Dendritic cell treated with granulocyte-macrophage colony-stimulating factor and Interleukin-4, amounts not matched to agents 40 ng/mL and 50 ng/mL, for 4 days (primary cell): ENCODE measurements at regions not wholly inside any gene's neighbourhood (a gene's known extent, or its start where the extent isn't known, plus 50 kb on each side); places are given as distances from the start of the nearest gene placed in this dataset.
"Not testable (repeated sequence)": the region's sequence is repeated elsewhere in the genome, so short reads cannot be mapped to it uniquely, and the experiment has no call there.

ENCODE experiments used
- H3K27ac Mint-ChIP-seq: one replicate; pipeline ENCODE4 v1.8.0; 2022; ENCODE audit warnings: mild to moderate bottlenecking, mixed read lengths
- H3K27me3 Mint-ChIP-seq: one replicate; pipeline ENCODE4 v1.8.0; 2022; ENCODE audit warnings: mild to moderate bottlenecking, mixed read lengths
- H3K36me3 Mint-ChIP-seq: one replicate; pipeline ENCODE4 v1.8.0; 2022; ENCODE audit warnings: low read depth, mixed read lengths
- H3K4me1 Mint-ChIP-seq: one replicate; pipeline ENCODE4 v1.8.0; 2022; ENCODE audit warnings: low read depth, mixed read lengths
- H3K4me3 Mint-ChIP-seq: one replicate; pipeline ENCODE4 v1.8.0; 2022; ENCODE audit warnings: mild to moderate bottlenecking, moderate library complexity, mixed read lengths
- H3K9me3 Mint-ChIP-seq: one replicate; pipeline ENCODE4 v1.8.0; 2022; ENCODE audit warnings: mixed read lengths
- intact Hi-C: fragments of 100-400 bp; cut with micrococcal nuclease; formaldehyde crosslinking; loops from one replicate; pipeline ENCODE4 v1.15.0; 2022

DNA sequence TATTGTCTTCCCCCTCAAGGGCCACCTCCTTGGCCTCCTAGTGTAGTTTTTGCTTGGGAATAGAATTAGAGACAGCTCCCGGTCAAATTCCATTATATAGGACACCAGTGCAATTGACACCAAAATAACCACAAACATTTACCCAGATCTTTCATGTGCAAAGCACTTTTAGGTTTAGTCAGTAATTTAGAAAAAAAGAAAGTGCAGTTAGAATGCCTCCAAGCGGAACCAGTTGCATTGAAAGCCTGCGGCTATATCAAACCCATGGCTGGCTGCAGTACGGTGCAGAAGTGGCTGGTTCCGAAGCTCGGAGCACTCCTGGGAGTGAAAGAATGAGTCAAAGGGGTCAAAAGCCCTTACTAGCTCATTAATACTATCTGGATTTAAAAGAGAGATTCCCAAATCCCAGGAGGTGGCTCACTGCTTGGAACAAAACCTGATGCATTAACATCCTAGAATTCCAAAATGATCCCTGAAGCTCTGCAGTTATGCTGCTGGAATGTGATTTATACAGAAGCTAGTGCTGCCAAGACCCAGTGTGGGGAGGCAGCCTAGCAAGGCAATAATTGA, 432.2 kb upstream of the KLHL29 start:
- Mint-ChIP-seq H3K36me3 (no peaks in the 10 kb centered on the region), H3K9me3 (peaks cover 20% of the 10 kb centered on the region), H3K4me1 (no peaks in the 10 kb centered on the region), H3K27me3 (no peaks in the 10 kb centered on the region), H3K27ac (no peak overlapping the region), H3K4me3 (no peak overlapping the region)
- intact Hi-C loops = no loop called here

- H3K4me1 Mint-ChIP-seq = no peaks in the 10 kb centered on the region
- peaks cover 9% of the 10 kb centered on the region for H3K9me3 Mint-ChIP-seq
- no peak overlapping the region for H3K4me3 Mint-ChIP-seq
- intact Hi-C loops = no loop called here
- no peak overlapping the region for H3K27ac Mint-ChIP-seq
- H3K27me3 Mint-ChIP-seq = no peaks in the 10 kb centered on the region
- H3K36me3 Mint-ChIP-seq = no peaks in the 10 kb centered on the region
These were observed 427.5 kb upstream of the KLHL29 start for GRCh38 chr2:22957446-22957845.

- no peaks in the 10 kb centered on the region for H3K4me1 Mint-ChIP-seq
- peaks cover 9% of the 10 kb centered on the region for H3K9me3 Mint-ChIP-seq
- intact Hi-C loops = no loop called here
- H3K36me3 Mint-ChIP-seq = no peaks in the 10 kb centered on the region
- no peaks in the 10 kb centered on the region for H3K27me3 Mint-ChIP-seq
- H3K4me3 Mint-ChIP-seq = no peak overlapping the region
- no peak overlapping the region for H3K27ac Mint-ChIP-seq
These were observed 426.7 kb upstream of the KLHL29 start for GRCh38 chr2:22958308-22958707.

DNA sequence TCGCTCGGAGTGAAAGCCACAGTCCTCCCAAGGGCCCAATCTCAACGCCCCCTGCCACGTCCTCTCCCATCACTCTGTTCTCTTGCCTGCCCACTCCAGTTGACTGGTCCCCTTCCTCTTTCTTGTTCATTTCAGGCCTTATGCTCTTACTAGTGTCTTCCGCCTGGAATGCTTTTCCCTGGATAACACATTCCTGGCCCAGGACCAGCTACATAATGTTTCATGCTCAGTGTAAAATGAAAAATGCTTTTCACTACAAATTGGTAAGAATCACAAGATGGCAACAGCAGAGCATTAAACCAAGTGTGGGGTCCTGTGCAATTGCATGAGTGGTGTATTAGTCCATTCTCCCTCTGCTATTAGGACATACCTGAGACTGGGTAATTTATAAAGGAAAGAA, 417.2 kb upstream of the KLHL29 start:
- intact Hi-C loops = no loop called here
- Mint-ChIP-seq H3K9me3 (peaks cover 24% of the 10 kb centered on the region), H3K4me3 (no peak overlapping the region)

DNA sequence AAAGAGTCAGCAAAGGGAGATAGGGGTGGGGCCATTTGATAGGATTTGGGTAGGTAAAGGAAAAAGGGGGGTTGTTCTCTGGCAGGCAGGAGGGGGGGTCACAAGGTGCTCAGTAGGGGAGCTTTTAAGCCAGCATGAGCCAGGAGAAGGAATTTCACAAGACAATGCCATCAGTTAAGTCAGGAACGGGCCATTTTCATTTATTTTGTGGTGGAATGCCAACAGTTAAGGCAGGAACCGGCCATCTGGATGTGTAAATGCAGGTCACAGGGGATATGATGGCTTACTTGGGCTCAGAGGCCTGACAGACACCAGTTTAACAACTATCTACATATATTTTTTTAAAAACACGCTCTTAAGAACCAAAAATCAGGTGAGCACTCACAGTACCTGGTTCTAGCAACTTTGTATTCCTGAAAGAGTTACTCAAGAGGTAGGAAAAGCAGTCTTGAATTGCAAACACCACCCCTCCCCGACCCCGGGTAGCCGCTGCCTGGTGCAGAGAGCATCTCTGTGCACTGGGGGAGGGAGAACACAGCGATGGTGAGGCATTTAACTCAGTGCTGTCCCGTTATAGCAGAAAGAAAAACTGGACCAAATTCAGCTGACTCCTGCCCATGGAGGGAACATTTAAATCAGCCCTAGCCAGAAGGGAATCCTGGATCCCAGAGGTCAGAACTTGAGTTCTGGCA, 414.5 kb upstream of the KLHL29 start:
- Mint-ChIP-seq H3K4me1 (no peaks in the 10 kb centered on the region), H3K27ac (no peak overlapping the region), H3K27me3 (no peaks in the 10 kb centered on the region), H3K36me3 (no peaks in the 10 kb centered on the region), H3K4me3 (no peak overlapping the region), H3K9me3 (peaks cover 24% of the 10 kb centered on the region)
- intact Hi-C loops = no loop called here

More for the DNA sequence above, 417.2 kb upstream of the KLHL29 start:
- no peaks in the 10 kb centered on the region for H3K27me3 Mint-ChIP-seq
- H3K27ac Mint-ChIP-seq = no peak overlapping the region
- no peaks in the 10 kb centered on the region for H3K36me3 Mint-ChIP-seq
- no peaks in the 10 kb centered on the region for H3K4me1 Mint-ChIP-seq

DNA sequence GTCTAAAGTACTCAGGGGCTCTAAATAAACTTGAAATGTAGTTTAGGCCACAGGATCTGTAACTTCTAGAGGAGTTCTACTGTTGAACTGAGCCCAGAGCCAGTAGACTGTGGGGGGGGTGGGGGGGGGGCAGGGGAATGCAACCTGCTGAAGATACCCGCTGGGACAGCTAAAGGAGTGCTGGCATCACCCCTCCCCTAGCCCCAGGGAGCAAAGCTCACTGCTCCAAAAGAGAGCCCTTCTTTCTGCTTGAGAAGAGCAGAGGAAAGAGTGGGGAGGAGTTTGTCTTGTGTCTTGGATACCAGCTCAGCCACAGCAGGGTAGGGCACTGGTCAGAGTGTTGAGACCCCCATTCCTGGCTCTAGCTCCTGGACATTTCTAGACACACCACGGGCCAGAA, 414.0 kb upstream of the KLHL29 start:
- H3K4me1 Mint-ChIP-seq = no peaks in the 10 kb centered on the region
- no peak overlapping the region for H3K4me3 Mint-ChIP-seq
- no peaks in the 10 kb centered on the region for H3K27me3 Mint-ChIP-seq
- no peak overlapping the region for H3K27ac Mint-ChIP-seq
- H3K9me3 Mint-ChIP-seq = peaks cover 24% of the 10 kb centered on the region
- intact Hi-C loops = no loop called here
- no peaks in the 10 kb centered on the region for H3K36me3 Mint-ChIP-seq

GRCh38 chr2:22981785-22982184, 403.2 kb upstream of the KLHL29 start:
- Mint-ChIP-seq H3K4me3 (no peak overlapping the region), H3K9me3 (peaks cover 26% of the 10 kb centered on the region), H3K27me3 (no peaks in the 10 kb centered on the region), H3K36me3 (no peaks in the 10 kb centered on the region), H3K27ac (no peak overlapping the region), H3K4me1 (no peaks in the 10 kb centered on the region)
- intact Hi-C loops = no loop called here

DNA sequence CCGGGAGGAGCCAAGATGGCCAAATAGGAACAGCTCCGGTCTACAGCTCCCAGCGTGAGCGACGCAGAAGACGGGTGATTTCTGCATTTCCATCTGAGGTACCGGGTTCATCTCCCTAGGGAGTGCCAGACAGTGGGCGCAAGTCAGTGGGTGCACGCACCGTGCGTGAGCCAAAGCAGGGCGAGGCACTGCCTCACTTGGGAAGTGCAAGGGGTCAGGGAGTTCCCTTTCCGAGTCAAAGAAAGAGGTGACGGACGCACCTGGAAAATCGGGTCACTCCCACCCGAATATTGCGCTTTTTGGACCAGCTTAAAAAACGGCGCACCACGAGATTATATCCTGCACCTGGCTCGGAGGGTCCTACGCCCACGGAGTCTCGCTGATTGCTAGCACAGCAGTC, 400.8 kb upstream of the KLHL29 start:
- H3K4me3 Mint-ChIP-seq, intact Hi-C loops, H3K27ac Mint-ChIP-seq, H3K4me1 Mint-ChIP-seq, H3K27me3 Mint-ChIP-seq, H3K36me3 Mint-ChIP-seq: not testable (repeated sequence)
- peaks cover 23% of the 10 kb centered on the region for H3K9me3 Mint-ChIP-seq

- Mint-ChIP-seq H3K27ac (no peak overlapping the region), H3K36me3 (no peaks in the 10 kb centered on the region), H3K4me3 (no peak overlapping the region), H3K4me1 (no peaks in the 10 kb centered on the region), H3K9me3 (no peaks in the 10 kb centered on the region), H3K27me3 (no peaks in the 10 kb centered on the region)
- intact Hi-C loops = no loop called here
These were observed 394.7 kb upstream of the KLHL29 start for GRCh38 chr2:22990246-22990645.

- Mint-ChIP-seq H3K36me3 (no peaks in the 10 kb centered on the region), H3K9me3 (no peaks in the 10 kb centered on the region), H3K27ac (no peak overlapping the region), H3K4me3 (no peak overlapping the region), H3K4me1 (no peaks in the 10 kb centered on the region), H3K27me3 (no peaks in the 10 kb centered on the region)
- intact Hi-C loops = no loop called here
These were observed 393.1 kb upstream of the KLHL29 start for GRCh38 chr2:22991844-22992243.

DNA sequence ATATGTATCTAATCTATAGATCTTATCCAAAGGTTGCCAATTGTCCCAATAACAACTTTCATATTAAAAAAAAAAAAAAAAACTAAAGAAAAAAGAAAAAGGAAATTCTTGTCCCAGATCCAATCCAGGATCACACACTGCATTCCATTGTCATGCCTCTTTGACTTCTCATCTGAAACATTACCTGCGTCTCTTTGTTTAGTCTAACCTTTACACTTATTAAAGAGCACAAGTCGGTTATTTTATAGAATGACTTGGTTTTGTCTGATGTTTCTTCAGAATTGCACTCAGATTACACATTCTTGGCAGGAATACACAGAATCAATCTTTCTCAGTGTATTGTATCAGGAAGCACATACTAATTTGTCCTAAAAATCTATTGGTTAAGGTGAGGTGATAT, 392.5 kb upstream of the KLHL29 start:
- Mint-ChIP-seq H3K27ac (no peak overlapping the region), H3K36me3 (no peaks in the 10 kb centered on the region), H3K27me3 (no peaks in the 10 kb centered on the region), H3K4me3 (no peak overlapping the region), H3K4me1 (no peaks in the 10 kb centered on the region), H3K9me3 (no peaks in the 10 kb centered on the region)
- intact Hi-C loops = no loop called here

- Mint-ChIP-seq H3K4me1 (no peaks in the 10 kb centered on the region), H3K36me3 (no peaks in the 10 kb centered on the region), H3K27ac (no peak overlapping the region), H3K27me3 (no peaks in the 10 kb centered on the region), H3K9me3 (no peaks in the 10 kb centered on the region), H3K4me3 (no peak overlapping the region)
- intact Hi-C loops = no loop called here
These were observed 391.7 kb upstream of the KLHL29 start for GRCh38 chr2:22993250-22993649.

GRCh38 chr2:22995576-22995975, 389.4 kb upstream of the KLHL29 start:
- no peaks in the 10 kb centered on the region for H3K4me1 Mint-ChIP-seq
- H3K4me3 Mint-ChIP-seq = no peak overlapping the region
- intact Hi-C loops = no loop called here
- no peaks in the 10 kb centered on the region for H3K27me3 Mint-ChIP-seq
- no peaks in the 10 kb centered on the region for H3K36me3 Mint-ChIP-seq
- no peaks in the 10 kb centered on the region for H3K9me3 Mint-ChIP-seq
- H3K27ac Mint-ChIP-seq = no peak overlapping the region

GRCh38 chr2:22996911-22997310, 388.1 kb upstream of the KLHL29 start:
- no peak overlapping the region for H3K4me3 Mint-ChIP-seq
- intact Hi-C loops = no loop called here

GRCh38 chr2:22998359-22998758, 386.6 kb upstream of the KLHL29 start:
- no peaks in the 10 kb centered on the region for H3K27me3 Mint-ChIP-seq
- H3K4me1 Mint-ChIP-seq = no peaks in the 10 kb centered on the region
- peaks cover 16% of the 10 kb centered on the region for H3K9me3 Mint-ChIP-seq
- intact Hi-C loops = no loop called here
- no peaks in the 10 kb centered on the region for H3K36me3 Mint-ChIP-seq
- H3K4me3 Mint-ChIP-seq = no peak overlapping the region
- no peak overlapping the region for H3K27ac Mint-ChIP-seq

More at GRCh38 chr2:22996911-22997310, 388.1 kb upstream of the KLHL29 start:
- Mint-ChIP-seq H3K9me3 (peaks cover 9% of the 10 kb centered on the region), H3K27me3 (no peaks in the 10 kb centered on the region), H3K4me1 (no peaks in the 10 kb centered on the region), H3K36me3 (no peaks in the 10 kb centered on the region), H3K27ac (no peak overlapping the region)
